ENCODE measurements at regions not wholly inside any gene's neighbourhood (a gene's known extent, or its start where the extent isn't known, plus 50 kb on each side); places are given as distances from the start of the nearest gene placed in this dataset.

DNA sequence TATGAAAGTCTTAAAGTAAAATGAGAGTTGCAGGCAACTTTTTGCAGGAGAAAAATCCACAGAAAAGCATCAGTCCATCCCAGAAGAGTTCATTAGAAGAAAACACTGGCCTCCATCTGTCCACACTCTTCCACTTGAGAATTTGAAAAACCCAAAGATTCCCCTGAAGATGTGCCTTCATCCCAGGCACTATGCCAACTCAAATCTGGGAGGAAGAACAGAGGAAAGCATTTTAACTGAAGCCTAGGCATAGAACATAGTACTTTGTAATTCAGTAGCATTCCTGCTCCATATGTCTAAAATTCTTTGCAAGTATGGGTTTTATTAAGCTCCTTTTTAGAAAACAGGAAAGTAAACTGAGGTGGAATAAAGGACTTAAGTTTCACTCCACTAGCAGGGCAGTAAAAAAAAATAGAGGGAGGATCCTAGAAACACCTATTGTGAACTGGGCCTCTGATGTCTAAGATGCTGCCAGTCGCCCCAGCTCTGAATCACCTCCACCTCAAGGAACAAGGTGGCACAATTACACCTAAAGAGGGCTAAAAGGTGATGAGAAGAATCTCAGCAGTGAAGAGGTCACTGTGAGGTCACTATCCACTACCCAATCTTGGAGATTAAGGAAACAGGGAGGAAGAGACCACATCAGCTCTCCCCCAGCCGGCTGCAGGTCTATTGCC, 141.9 kb upstream of the FAM241A start:
- TF ChIP-seq, protein P1, sequence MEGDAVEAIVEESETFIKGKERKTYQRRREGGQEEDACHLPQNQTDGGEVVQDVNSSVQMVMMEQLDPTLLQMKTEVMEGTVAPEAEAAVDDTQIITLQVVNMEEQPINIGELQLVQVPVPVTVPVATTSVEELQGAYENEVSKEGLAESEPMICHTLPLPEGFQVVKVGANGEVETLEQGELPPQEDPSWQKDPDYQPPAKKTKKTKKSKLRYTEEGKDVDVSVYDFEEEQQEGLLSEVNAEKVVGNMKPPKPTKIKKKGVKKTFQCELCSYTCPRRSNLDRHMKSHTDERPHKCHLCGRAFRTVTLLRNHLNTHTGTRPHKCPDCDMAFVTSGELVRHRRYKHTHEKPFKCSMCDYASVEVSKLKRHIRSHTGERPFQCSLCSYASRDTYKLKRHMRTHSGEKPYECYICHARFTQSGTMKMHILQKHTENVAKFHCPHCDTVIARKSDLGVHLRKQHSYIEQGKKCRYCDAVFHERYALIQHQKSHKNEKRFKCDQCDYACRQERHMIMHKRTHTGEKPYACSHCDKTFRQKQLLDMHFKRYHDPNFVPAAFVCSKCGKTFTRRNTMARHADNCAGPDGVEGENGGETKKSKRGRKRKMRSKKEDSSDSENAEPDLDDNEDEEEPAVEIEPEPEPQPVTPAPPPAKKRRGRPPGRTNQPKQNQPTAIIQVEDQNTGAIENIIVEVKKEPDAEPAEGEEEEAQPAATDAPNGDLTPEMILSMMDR (IDR thresholded peaks at IDR 0.05) = no peak
- no peak for TF ChIP-seq EZH2 (IDR thresholded peaks at IDR 0.05; ENCODE audit: borderline replicate concordance, insufficient read depth, low read depth, low read length, poor library complexity, severe bottlenecking)

Data from B cell (primary cell).